Liver (tissue), 3 donors: ENCODE measurements at regions not wholly inside any gene's neighbourhood (a gene's known extent, or its start where the extent isn't known, plus 50 kb on each side); places are given as distances from the start of the nearest gene placed in this dataset.

Source experiments
- GABPA ChIP-seq, 2 donors: IDR thresholded peaks in 1 of 2; conservative IDR thresholded peaks in 1 of 2; 2 replicates each; pipeline ENCODE4 v1.6.1; 2016; ENCODE audit warnings: antibody characterized with exemption in 2 of 2, mild to moderate bottlenecking in 1 of 2, moderate library complexity in 1 of 2
- JUND ChIP-seq, 2 donors: IDR thresholded peaks; 2 replicates each; pipeline ENCODE4 v1.6.1; 2016; ENCODE audit warnings: antibody characterized with exemption in 2 of 2
- RAD21 ChIP-seq, 2 donors: IDR thresholded peaks; 2 replicates each; pipeline ENCODE4 v1.6.1; 2016; ENCODE audit warnings: antibody characterized with exemption in 2 of 2, mild to moderate bottlenecking in 2 of 2
- TF ChIP-seq, protein P1 (sequence below): IDR thresholded peaks from 2 replicates; pipeline ENCODE4 v1.6.1; 2016; ENCODE audit warnings: antibody characterized with exemption, mild to moderate bottlenecking
- TF ChIP-seq, protein P2 (sequence below): fragments of 150-350 bp; IDR thresholded peaks from 2 replicates; pipeline ENCODE4 v1.5.1; 2017; ENCODE audit warnings: improper control_type of control experiment, low read depth, low read length; ENCODE audit not compliant: missing input control
- donor health status: healthy.
- donor health status: healthy.

GRCh38 chr16:73317321-73317857 lies 269.5 kb upstream of the ZFHX3 start:
- TF ChIP-seq, protein P1, sequence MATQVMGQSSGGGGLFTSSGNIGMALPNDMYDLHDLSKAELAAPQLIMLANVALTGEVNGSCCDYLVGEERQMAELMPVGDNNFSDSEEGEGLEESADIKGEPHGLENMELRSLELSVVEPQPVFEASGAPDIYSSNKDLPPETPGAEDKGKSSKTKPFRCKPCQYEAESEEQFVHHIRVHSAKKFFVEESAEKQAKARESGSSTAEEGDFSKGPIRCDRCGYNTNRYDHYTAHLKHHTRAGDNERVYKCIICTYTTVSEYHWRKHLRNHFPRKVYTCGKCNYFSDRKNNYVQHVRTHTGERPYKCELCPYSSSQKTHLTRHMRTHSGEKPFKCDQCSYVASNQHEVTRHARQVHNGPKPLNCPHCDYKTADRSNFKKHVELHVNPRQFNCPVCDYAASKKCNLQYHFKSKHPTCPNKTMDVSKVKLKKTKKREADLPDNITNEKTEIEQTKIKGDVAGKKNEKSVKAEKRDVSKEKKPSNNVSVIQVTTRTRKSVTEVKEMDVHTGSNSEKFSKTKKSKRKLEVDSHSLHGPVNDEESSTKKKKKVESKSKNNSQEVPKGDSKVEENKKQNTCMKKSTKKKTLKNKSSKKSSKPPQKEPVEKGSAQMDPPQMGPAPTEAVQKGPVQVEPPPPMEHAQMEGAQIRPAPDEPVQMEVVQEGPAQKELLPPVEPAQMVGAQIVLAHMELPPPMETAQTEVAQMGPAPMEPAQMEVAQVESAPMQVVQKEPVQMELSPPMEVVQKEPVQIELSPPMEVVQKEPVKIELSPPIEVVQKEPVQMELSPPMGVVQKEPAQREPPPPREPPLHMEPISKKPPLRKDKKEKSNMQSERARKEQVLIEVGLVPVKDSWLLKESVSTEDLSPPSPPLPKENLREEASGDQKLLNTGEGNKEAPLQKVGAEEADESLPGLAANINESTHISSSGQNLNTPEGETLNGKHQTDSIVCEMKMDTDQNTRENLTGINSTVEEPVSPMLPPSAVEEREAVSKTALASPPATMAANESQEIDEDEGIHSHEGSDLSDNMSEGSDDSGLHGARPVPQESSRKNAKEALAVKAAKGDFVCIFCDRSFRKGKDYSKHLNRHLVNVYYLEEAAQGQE, result no peak
- TF ChIP-seq, protein P2, sequence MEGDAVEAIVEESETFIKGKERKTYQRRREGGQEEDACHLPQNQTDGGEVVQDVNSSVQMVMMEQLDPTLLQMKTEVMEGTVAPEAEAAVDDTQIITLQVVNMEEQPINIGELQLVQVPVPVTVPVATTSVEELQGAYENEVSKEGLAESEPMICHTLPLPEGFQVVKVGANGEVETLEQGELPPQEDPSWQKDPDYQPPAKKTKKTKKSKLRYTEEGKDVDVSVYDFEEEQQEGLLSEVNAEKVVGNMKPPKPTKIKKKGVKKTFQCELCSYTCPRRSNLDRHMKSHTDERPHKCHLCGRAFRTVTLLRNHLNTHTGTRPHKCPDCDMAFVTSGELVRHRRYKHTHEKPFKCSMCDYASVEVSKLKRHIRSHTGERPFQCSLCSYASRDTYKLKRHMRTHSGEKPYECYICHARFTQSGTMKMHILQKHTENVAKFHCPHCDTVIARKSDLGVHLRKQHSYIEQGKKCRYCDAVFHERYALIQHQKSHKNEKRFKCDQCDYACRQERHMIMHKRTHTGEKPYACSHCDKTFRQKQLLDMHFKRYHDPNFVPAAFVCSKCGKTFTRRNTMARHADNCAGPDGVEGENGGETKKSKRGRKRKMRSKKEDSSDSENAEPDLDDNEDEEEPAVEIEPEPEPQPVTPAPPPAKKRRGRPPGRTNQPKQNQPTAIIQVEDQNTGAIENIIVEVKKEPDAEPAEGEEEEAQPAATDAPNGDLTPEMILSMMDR, result no peak
- TF ChIP-seq GABPA (IDR thresholded peaks at IDR 0.05 in 1 of 2, conservative IDR thresholded peaks at IDR 0.05 in 1 of 2), result no peak
- TF ChIP-seq JUND (IDR thresholded peaks at IDR 0.05), result no peak
- TF ChIP-seq RAD21 (IDR thresholded peaks at IDR 0.05), result no peak
